Stimulated activated CD4-positive, alpha-beta T cell treated with anti-CD3 and anti-CD28 coated beads, Interleukin-4, amount 100 ng/mL, for 48 hours (primary cell): ENCODE measurements at regions not wholly inside any gene's neighbourhood (a gene's known extent, or its start where the extent isn't known, plus 50 kb on each side); places are given as distances from the start of the nearest gene placed in this dataset.

Experiments
- DNase-seq, 2 donors: peaks; one replicate each; pipeline ENCODE4 v3.0.0-alpha.2; 2020; ENCODE audit warnings: low read depth in 2 of 2

DNA sequence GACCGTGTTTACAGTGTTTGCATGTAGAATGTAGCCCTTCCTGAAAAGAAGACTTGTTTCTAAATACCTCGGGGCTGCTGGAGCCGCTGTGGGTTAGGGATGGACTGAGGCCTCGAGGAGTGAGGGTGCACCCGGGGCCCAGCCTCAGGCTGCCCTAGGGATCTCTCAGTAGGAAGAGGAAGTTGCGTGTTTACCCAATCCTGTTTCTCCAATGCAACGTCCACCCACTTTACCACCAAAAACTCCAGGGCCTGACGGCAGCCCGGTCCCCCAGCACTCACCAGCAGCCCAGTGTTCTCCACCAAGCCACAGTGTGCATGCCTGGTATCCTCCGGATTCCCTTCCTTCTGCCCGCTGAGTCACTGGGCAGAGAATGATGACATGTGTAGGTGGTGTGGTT, 255.8 kb downstream of the GLI2 start:
- no peak for DNase-seq

DNA sequence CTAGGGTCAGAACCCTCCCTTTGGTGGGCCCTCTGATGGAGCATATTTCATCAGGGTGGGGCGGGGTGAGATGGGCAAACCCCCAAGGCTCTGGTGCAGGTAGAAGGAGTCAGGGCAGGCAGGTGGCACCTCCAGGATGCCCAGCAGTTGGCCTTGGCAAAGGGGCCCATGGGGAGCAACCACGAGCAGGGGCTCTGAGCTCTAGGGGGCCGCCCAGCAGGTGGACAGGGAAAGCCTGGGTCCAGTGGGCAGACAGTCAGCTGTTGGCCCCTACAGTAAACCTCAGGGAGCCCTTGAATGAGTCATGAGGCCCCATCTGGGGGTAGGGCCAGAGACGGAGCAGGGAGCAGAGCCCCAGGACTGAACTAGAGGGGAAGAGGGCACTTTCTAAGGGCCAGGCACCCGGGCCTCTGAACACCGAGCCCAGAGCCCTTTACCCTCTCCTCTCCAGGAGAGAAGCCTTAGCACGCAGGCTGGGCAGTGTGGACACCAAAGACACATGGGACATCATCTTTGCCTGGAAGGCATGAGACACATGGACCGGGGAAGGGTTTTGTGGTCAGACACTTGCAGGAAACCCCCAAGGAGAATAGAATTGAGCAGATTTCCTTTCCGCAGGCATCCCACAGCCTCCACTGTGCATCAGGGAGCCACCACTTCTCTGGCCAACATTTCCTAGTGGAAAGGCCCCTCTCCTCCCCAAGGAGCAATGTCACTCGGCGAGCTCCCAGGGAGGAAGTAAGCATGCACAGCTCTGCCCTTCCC, 257.3 kb downstream of the GLI2 start:
- no peak for DNase-seq

DNA sequence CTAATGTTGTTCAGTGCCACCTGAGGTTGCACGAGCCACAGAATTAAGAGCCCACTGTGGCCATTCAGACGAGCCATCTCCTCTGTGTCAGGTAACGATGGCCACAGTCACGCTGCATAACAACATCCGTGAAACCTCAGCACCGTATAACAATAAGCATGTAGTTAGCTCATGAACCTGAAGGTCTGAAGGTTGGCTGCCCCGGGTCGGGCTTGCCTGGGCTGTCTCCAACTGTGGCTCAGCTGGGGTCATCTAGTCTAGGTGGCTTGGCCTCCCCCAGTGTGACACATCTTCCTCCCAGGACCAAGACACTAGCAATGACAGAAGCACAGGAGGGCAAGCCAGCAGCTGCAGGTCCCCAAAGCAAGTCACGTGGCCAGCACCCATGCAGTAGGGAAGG, 258.0 kb downstream of the GLI2 start:
- DNase-seq, result no peak

DNA sequence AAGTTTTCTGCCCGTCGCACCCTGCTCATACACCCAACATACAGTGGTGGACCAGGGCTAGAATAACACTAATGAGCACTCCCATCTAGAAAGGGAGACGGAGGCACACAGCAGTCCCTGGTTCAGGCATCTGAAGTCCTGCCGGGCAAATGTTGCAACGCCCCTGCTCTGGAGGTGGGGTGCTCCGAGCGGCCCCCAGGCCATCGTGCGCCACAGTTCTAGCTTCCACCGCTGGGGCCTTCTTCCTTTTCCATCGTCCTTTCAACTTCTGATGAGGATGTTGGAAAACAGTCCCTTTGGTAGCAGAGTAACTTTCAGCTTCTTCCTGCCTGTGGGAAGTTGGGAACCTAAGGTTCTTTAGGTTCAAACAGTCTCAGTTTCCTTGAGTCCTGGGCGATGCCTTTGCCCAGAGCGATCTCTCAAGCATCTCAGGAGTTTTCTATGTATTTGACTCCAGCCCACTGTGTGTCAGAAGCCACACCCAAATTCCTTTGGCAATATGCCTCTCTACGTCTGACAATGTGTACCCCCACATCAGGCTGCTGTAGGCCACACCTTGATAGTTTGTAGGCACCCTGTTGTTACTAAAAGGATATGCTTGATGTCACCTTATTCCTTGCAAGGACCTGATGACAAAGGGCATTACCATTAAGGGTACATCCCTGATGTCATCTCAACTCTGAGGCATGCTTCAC, 258.8 kb downstream of the GLI2 start:
- no peak for DNase-seq

DNA sequence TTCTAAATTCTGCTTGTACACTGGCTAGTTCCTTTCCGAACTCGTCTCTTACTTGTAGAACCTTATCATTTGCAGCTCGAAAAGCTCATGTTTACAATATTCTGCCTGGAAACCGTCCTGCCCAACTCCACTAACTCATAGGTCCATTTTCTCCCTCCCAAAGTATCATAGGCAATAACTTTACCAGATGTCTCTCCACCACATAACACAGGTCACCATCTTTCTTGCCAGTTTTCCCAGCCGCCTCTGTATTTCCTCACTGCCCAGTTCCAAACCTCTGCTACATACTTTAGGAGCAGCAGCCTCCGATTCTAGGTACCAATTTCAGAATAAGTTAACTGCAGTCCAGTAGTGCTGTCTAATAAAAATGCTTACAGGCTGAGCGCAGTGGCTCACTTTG, 259.5 kb downstream of the GLI2 start:
- DNase-seq, result no peak

DNA sequence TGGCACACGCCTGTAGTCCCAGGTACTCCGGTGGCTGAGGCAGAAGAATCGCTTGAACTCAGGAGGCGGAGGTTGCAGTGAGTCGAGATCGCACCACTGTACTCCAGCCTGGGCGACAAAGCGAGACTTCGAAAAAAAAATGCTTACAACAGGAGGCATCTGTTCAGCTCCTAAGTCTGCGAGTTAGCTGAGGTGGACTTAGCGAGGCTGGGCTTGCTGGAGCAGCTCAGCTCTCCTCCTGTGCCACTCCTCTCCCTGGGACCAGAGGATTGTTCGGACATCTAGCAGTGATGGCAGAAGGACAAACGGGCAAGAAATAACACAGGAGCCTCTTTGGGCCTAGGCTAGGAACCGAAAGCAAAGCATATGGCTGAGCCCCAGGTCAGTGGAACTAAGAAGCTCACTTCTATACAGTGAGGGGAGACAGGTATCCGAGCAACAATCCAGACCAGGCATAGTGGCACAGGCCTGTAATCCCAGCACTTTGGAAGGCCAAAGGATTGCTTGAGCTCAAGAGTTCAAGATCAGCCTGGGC, 260.1 kb downstream of the GLI2 start:
- DNase-seq, result no peak

DNA sequence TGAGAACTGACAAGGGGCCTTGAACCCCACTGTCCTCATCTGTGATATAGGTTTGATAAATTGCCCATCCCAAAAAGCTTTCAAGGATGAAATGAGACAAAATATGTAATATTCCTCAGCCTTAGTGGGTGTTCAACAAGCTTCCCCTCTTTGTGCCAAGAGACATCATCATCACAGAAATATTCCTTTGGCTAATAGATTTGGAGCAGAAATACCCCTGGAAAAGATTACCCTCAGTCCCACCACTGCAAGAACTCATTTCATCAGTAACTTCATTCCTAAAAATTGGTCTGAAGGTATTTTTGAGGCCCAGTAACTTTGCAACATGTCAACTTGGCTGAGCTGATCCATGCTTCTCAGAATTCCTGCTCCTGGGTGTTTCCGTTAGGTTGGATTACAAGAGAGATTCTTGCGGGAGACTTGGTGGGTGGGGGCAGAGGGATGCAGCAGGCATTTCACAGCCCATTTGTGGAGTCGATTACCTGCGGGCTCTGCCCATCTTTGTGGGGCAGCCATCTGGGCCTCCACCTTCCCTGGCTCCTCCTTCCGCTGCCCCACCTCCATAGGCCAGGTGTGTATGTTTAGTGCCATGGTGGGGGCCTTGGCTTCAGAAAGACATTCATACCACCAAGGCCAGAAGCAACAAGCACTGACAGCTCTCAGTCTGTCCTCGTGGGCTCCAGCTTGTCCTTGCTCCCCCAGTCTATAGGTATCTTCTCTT, 263.9 kb downstream of the GLI2 start:
- DNase-seq, result no peak

DNA sequence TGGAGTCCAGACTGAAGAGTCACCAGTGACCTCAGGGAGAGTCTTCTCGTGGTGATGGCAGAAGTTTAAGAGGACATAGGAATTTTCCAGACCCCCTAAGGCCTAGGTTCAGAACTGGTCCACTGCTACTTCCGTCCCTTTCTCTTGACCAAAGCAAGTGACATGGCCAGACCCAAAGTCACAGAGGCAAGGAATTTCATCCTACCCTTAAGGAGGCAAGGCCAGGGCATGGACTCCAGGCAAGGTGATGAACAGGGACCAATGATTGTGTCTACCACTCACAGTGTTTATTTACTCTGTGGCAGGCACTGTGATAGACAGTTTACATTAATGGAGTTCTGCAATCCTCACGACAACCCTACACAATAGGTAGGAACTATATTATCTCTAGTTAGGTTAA, 265.1 kb downstream of the GLI2 start:
- DNase-seq, result no peak

DNA sequence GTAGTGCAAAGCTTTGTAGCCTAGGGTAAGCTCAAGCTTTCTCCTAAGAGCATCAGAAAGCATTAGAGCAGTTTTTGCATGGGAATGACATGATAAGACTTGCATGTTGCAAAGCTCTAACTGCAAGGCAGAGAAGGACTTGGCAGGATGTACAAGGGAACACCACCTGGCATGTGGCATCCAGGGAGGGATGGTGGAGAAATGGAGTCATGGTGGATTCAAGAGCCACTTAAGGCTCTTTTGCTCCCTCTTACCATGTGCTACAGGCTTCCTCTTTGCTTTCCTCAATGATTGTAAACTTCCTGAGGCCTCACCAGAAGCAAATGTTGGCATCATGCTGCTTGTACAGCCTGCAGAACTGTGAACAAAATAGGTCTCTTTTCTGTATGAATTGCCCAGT, 266.0 kb downstream of the GLI2 start:
- DNase-seq, result no peak

DNA sequence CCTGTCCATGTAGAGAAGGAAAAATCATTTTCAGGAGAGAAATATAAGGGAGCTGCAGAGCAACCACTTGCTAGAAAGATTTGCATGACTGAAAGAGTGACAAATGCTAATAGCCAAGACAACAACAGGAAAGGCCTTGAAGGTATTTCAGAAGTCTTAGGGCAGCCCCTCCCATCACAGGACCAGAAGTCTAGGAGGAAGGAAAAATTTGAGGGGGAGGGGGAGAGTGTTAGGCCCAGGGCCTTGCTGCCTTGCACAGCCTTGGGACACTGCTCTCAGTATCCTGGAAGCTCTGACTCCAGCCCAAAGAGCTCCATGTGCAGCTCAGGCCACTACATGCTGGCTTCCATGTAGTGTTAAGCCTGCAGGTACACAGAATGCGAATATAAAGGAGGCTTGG, 266.9 kb downstream of the GLI2 start:
- DNase-seq, result no peak

DNA sequence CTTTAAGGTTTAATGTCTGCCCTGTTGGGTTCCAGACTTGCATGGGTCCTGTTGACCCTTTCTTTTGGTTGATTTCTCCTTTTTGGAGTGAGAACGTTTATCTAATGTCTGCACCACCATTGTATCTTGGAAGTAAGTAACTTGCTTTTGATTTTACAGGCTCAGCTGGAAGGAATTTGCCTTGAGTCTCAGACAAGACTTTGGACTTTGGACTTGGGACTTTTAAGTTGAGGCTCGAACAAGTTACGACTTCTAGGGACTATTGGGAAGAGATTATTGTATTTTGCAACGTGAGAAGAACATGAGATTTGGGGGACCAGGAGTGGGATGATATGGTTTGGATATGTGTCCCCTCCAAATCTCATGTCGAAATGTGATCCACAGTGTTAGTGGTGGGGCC, 267.7 kb downstream of the GLI2 start:
- DNase-seq, result no peak

DNA sequence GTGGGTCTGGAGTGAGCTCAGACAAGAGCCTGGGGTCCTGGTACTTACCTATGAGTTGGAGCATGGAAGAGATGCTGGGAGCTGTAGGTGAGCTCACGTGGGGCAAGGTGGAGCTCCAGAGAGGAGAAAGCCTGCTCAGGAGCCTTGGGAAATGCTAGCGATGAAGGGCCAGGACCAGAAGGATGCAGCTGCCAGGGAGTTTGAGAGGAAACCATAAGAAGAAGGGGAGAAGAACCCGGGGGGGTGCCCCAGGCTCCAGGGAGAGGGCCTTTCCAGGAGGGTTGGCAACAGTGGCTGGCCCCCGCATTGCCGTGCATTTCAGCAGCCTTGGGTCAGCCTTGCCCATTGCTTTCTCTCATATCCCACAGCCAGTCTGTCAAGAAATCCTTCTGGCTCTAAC, 268.7 kb downstream of the GLI2 start:
- DNase-seq, result no peak

DNA sequence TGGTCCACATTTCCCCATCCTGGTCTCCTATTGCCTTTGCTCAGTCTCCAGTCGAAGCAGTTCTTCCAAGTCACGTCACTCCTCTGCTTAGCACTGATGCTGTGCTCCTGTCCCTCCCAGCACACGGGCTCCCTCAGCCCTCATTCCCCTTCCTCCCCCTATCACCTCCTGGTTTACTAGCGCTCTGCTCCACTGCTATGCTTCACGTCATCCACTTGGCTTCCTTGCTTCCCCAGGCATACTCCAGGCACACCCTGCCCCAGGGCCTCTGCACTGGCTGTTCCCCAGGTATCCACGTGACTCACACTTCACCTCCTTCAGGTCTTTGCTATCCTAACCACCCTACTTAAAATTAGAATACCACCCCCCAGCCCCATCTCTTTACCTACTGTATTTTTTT, 269.3 kb downstream of the GLI2 start:
- no peak for DNase-seq

DNA sequence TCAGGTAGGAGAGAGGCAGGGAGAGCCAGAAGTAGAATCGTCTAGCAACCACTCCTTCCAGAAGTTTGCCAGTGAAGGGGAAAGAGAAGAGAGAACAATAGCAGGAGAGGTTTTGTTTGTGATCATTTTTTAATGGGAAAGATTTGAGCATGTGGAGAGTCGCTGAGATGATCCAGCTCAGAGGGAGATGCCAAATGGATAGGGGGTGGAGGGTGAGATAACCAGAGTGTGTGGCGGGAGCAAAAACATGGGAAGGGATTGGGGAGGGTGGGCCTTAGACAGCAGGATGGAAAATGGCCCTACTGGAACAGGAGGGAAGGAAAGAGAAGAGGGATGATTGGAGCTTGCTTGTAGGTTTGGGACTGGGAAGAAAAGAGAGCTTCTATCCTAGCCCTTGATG, 269.8 kb downstream of the GLI2 start:
- DNase-seq, result no peak

DNA sequence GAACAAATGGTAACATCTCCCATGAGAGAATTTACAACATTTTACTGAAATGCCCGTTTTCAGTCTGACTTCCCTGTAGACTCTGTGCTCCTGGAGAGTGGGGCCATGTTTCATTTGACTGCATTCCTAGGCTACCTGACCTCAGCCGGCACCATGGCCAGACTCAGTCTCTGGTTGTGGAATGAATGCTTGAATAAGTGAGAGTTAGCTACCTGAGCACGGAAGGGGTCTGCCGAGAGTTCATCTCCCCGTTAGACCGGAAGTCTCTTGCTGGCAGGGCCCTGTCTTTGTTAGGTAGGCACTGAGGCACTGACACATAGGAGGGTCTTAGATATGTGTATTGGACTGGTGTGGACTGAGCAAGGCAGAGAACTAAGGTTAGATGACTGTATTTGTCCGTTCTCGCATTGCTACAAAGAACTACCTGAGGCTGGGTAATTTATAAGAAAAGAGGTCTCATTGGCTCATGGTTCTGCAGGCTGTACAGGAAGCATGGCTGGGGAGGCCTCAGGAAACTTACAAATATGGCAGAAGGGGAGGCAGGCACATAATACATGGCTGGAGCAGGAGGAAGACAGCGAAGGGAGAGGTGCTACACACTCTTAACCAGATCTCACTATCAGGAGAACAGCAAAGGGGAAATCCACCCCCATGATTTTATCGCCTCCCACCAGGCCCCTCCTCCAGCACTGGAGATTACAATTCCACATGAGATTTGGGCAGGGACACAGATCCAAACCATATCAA, 271.2 kb downstream of the GLI2 start:
- no peak for DNase-seq

DNA sequence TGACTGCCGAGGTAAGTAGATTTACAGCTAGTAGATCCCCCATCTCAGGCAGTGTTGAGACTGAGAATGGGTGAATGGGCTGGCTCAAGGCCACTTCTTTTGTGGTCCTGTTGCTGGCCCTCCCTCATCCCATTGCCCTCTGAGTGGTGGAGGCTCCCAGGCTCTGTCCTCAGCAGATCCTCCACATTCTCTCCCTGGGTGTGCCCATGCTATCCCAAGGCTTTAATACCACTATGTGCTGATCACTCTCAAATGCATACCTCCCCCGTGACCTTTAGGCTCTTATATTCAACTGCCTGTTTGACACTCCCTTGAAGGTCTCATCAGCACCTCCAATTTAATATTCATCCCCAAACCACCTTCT, 271.8 kb downstream of the GLI2 start:
- DNase-seq, result no peak

DNA sequence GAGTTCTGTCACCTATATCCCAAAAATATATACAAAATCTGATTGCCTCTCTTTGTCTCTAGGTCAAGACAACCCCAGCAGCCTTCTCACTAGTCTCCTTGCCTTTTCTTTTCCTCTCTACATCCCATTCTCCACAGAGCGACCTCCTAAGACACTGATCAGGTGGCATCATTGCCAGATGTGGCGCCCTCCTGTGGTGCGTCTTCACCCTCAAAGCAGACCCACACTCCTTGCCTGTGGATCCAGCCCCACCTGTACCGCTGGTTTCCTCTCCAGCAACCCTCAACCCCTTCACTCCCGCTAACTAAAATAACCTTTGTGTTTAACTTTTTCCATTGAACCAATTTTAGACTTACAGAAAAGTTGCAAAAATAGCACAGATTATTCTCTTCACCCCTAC, 273.3 kb downstream of the GLI2 start:
- DNase-seq, result no peak

DNA sequence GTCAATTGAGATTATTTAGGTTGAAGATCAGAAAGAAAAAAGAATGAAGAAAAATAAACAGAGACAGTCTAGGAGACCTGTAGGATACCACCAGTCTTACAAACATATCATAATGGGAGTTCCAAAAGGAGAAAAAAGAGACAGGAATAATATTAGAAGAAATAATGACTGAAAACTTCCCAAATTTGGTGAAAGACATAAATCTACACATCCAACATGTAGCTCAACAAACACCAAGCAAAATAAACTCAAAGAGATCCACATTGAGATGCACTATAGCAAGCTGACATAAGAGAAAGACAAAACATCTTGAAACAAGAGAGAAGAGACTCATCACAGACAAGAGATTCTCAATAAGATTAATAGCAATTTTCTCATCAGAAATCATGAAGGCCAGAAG, 274.0 kb downstream of the TFCP2L1 start:
- no peak for DNase-seq

DNA sequence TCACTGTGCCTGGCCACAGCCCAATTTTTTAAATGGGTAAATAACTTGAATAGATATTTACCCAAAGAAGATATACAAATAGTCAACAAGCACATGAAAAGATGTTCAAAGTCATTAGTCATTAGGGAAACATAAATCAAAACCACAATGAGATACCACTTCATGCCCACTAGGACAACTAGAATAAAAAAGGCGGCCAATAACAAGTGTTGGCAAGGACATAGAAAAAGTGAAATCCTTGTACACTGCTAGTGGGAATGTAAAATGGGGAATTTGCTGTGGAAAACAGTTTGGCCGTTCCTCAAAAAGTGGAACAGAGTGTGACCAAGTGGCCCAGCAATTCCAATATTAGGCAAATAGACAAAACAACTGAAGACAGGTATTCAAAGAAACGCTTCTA, 270.1 kb downstream of the TFCP2L1 start:
- no peak for DNase-seq

DNA sequence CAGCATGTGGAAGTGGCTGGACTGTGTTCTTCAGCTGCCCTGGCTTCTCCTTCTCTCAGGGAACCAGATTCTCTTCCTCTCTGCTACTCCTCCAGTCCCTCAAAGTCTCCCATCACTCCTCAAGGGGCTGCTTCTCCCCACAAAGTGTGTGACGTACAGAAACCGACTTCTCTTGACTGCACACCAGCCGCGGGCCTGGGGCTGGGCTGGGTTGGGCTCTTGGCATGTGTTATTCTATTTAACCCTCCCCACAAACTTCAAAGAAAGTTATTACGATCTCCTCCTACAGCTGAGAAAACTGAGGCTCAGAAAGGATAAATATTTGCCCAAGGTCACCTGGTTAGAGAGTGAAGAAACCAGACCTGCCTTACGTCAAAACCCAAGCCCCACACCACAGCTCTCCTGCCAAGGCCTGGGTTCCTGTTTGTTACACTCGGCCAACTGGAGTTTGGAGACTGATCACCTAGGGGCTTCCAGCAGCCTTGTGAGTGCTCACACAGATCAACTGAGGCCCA, 269.0 kb downstream of the TFCP2L1 start:
- no peak for DNase-seq

DNA sequence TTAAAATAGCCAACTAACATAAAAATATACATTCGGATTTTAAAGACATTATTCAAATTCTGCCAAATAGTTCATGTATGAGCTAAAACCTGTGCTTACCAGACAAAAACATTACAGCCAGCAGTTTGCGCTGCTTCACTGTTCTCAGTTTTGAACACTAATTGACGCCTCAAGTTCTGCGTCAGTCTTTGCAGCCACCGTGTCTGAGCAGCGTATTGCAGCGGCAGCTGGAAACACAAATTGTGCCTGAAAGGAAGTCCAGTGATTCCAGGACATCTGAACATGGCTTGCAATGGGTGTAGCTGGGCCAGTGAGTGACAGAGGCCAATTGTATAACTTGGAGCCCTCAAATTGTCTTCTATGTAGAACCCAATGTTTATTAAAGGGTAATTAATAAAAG, 267.6 kb downstream of the TFCP2L1 start:
- no peak for DNase-seq
